Smooth muscle cell (in vitro differentiated cells): ENCODE measurements at regions not wholly inside any gene's neighbourhood (a gene's known extent, or its start where the extent isn't known, plus 50 kb on each side); places are given as distances from the start of the nearest gene placed in this dataset.
"Not testable (repeated sequence)": the region's sequence is repeated elsewhere in the genome, so short reads cannot be mapped to it uniquely, and the experiment has no call there.

Experiments used
- DNase-seq: peaks from one replicate; lab custom pipeline; 2025; ENCODE audit not compliant: unreplicated experiment; lab: John Stamatoyannopoulos, UW
- H2AFZ ChIP-seq: fragments of 200-600 bp; sonication (generic); 2 replicates; pipeline ENCODE4 v1.6.0; 2016; ENCODE audit warnings: antibody characterized with exemption, low read depth, mild to moderate bottlenecking
- H3F3A ChIP-seq: fragments of 200-600 bp; sonication (generic); 2 replicates; pipeline ENCODE4 v1.6.0; 2017; ENCODE audit warnings: antibody characterized with exemption, low read depth
- H3K27ac ChIP-seq: fragments of 200-600 bp; sonication (generic); 2 replicates; pipeline ENCODE4 v1.5.1; 2016; ENCODE audit warnings: low read depth, mild to moderate bottlenecking
- H3K27me3 ChIP-seq: fragments of 200-600 bp; sonication (generic); 2 replicates; pipeline ENCODE4 v1.6.1; 2016; ENCODE audit warnings: low read depth, mild to moderate bottlenecking
- H3K36me3 ChIP-seq: fragments of 200-600 bp; sonication (generic); 2 replicates; pipeline ENCODE4 v1.5.1; 2016; ENCODE audit warnings: low read depth
- H3K4me1 ChIP-seq: fragments of 200-600 bp; sonication (generic); 2 replicates; pipeline ENCODE4 v1.5.1; 2016; ENCODE audit warnings: low read depth
- H3K4me2 ChIP-seq: fragments of 200-600 bp; sonication (generic); 2 replicates; pipeline ENCODE4 v1.6.0; 2016; ENCODE audit warnings: mild to moderate bottlenecking
- H3K4me3 ChIP-seq: fragments of 200-600 bp; sonication (generic); 2 replicates; pipeline ENCODE4 v1.5.1; 2016; ENCODE audit warnings: mild to moderate bottlenecking
- H3K79me2 ChIP-seq: fragments of 200-600 bp; sonication (generic); 2 replicates; pipeline ENCODE4 v1.6.0; 2016; ENCODE audit warnings: low read depth, mild to moderate bottlenecking
- H3K9ac ChIP-seq: fragments of 200-600 bp; sonication (generic); 2 replicates; pipeline ENCODE4 v1.6.0; 2016; ENCODE audit warnings: low read depth
- H3K9me3 ChIP-seq: fragments of 200-600 bp; sonication (generic); replicated peaks from 2 replicates; pipeline ENCODE4 v1.5.1; 2016; ENCODE audit warnings: low read depth
- H4K20me1 ChIP-seq: fragments of 200-600 bp; sonication (generic); 2 replicates; pipeline ENCODE4 v1.6.0; 2016; ENCODE audit warnings: low read depth
- WGBS: methylation state at CpG from one replicate; pipeline ENCODE4 v1.1.7; 2016; ENCODE audit warnings: low lambda C conversion rate; 5-methylcytosine and 5-hydroxymethylcytosine counted together
- TF ChIP-seq, protein P1 (sequence below): fragments of 200-600 bp; sonication (generic); IDR thresholded peaks from 2 replicates; pipeline ENCODE4 v1.5.1; 2017; ENCODE audit warnings: borderline replicate concordance, mild to moderate bottlenecking, antibody characterized with exemption; ENCODE audit not compliant: insufficient read depth, poor library complexity, severe bottlenecking

DNA sequence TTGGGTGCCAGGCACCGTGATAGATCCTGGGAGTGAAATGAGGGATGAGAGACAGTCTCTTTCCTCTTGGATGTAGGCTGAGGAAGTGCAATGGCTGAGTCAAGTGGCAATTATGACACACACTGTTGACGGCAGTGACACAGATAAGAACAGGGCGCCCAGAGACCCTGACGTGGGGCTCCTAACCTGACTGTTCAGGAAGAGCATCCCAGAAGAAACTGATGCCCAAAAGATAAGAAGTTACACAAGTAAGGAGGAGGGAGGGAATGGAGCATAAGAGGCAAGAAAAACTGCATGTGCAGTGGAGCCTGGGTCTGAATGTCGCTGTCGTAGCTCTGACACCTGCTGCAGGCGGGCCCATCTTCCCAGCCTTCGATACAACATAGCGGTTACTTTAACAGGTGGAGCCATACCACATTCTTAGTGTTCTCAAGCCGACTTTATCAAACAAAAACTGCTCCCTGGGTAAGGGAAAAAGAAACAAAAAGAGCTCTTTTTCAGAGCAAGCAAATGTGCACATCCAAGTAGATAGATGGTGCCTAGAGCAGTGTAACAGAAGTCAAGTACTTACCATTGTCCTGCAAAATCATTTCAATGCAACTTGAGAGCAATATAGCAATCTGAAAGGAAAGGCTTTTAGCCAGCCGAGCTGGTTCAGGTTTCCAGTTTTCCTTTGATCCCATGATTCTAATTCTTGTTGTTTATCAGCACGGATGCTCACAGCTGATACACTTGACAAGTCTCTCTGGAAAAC is 463.9 kb upstream of the JARID2 start:
- Histone ChIP-seq H3K4me1 (peaks cover 46% of the 10 kb centered on the region), H4K20me1 (no peaks in the 10 kb centered on the region), H3K4me3 (no peak overlapping the region), H3K79me2 (no peaks in the 10 kb centered on the region), H3F3A (peaks cover 8% of the 10 kb centered on the region), H3K9ac (no peak overlapping the region), H3K27me3 (no peaks in the 10 kb centered on the region), H3K4me2 (no peak overlapping the region), H3K9me3 (no peaks in the 10 kb centered on the region), H2AFZ (no peak overlapping the region), H3K36me3 (no peaks in the 10 kb centered on the region), H3K27ac (no peak overlapping the region)
- DNase-seq: no peak
- 75% methylated on average over 12 of the region's 12 CpGs for WGBS
- TF ChIP-seq, protein P1, sequence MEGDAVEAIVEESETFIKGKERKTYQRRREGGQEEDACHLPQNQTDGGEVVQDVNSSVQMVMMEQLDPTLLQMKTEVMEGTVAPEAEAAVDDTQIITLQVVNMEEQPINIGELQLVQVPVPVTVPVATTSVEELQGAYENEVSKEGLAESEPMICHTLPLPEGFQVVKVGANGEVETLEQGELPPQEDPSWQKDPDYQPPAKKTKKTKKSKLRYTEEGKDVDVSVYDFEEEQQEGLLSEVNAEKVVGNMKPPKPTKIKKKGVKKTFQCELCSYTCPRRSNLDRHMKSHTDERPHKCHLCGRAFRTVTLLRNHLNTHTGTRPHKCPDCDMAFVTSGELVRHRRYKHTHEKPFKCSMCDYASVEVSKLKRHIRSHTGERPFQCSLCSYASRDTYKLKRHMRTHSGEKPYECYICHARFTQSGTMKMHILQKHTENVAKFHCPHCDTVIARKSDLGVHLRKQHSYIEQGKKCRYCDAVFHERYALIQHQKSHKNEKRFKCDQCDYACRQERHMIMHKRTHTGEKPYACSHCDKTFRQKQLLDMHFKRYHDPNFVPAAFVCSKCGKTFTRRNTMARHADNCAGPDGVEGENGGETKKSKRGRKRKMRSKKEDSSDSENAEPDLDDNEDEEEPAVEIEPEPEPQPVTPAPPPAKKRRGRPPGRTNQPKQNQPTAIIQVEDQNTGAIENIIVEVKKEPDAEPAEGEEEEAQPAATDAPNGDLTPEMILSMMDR: no peak

DNA sequence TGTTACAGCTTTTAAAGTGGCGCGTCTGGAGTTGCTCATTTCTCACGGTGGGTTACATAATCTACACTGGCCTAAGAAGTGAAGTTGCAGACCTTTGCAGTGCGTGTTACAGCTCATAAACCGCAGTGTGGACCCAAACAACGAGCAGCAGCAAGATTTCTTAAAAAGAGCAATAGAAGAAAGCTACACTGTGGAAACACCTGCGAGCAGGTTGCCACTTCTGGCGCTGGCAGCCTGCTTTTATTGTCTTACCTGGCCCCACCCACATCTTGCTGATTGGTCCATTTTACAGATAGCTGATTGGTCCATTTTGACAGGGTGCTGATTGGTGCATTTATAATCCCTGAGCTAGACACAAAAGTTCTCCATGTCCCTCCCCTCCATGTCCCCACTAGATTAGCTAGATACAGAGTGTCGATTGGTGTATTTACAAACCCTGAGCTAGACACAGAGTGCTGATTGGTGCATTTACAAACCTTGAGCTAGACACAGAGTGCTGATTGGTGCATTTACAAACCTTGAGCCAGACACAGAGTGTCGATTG is 462.9 kb upstream of the JARID2 start:
- H3F3A ChIP-seq, H3K9me3 ChIP-seq, H3K4me2 ChIP-seq, H3K27me3 ChIP-seq, H2AFZ ChIP-seq, H3K9ac ChIP-seq, H3K27ac ChIP-seq, H4K20me1 ChIP-seq, H3K36me3 ChIP-seq, H3K4me3 ChIP-seq, DNase-seq, H3K79me2 ChIP-seq: not testable (repeated sequence)
- H3K4me1 ChIP-seq: peaks cover 48% of the 10 kb centered on the region
- 83% methylated on average over 10 of the region's 10 CpGs for WGBS

DNA sequence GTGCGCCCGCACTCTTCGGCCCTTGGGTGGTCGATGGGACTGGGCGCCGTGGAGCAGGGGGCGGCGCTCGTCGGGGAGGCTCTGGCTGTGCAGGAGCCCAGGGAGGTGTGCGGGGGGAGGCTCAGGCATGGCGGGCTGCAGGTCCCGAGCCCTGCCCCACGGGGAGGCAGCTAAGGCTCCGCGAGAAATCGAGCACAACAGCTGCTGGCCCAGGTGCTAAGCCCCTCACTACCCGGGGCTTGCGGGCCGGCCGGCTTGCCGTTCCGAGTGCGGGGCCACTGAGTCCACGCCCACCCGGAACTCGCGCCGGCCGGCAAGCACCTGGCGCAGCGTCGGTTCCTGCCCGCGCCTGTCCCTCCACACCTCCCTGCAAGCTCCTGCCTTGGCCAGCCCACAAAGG is 462.3 kb upstream of the JARID2 start:
- no peaks in the 10 kb centered on the region for H3K9me3 ChIP-seq
- TF ChIP-seq, protein P1: no peak
- H3K9ac ChIP-seq: no peak overlapping the region
- DNase-seq: no peak
- H3K27ac ChIP-seq: no peak overlapping the region
- H3K79me2 ChIP-seq: no peaks in the 10 kb centered on the region
- H3K4me3 ChIP-seq: no peak overlapping the region
- peaks cover 8% of the 10 kb centered on the region for H3F3A ChIP-seq
- no peaks in the 10 kb centered on the region for H4K20me1 ChIP-seq
- H2AFZ ChIP-seq: no peak overlapping the region
- 97% methylated on average over 22 of the region's 35 CpGs for WGBS
- no peak overlapping the region for H3K4me2 ChIP-seq
- peaks cover 42% of the 10 kb centered on the region for H3K4me1 ChIP-seq
- no peaks in the 10 kb centered on the region for H3K27me3 ChIP-seq
- no peaks in the 10 kb centered on the region for H3K36me3 ChIP-seq

DNA sequence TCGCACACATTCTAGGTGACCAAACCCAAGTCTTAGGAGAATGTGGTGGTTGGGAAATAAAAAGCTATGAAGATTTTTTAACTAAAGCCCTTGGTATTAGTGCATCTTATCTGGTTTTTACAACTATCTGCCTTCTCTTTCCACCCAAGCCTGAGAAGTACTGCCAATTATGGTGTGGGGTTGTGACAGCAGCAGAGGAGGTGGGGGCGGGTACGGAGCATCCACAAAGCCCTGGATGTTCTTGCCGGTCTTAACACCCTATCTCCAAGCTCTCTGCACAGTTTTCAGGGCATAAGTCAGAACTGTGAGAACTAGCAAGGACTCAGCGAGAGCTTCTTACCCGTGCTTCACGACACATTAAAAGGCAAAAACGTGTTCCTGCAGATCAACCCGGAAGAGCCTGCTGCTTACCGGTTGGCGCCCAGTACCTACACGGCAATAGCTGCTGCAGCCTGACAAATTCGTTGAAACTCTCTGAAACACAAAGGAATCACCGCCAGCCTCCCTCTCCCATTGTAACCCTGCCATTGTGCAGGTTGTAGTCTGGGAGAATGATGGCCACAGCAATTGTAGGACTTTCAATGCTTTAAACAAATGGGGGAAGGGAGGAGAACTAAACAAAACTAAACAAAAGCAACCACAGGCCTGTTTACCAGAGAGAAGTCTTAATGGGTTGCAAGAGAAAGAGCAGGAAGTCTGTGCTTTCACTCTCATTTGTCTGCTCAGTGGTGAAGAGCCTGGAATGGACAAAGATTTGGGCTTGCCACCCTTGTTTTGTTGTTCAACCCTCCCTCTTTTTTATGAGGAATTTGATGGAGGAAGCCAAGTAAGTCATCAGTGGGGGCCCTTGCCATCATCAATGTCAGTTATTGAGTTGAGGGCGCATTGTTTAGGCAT is 461.0 kb upstream of the JARID2 start:
- H3F3A ChIP-seq: peaks cover 8% of the 10 kb centered on the region
- H3K4me3 ChIP-seq: peak overlapping the region; percentile 18
- peaks cover 48% of the 10 kb centered on the region for H3K4me1 ChIP-seq
- 11% methylated on average over 15 of the region's 15 CpGs for WGBS
- no peaks in the 10 kb centered on the region for H3K9me3 ChIP-seq
- no peak overlapping the region for H3K27ac ChIP-seq
- no peaks in the 10 kb centered on the region for H3K36me3 ChIP-seq
- no peak overlapping the region for H3K9ac ChIP-seq
- peak overlapping the region; percentile 37 for H2AFZ ChIP-seq
- TF ChIP-seq, protein P1: no peak
- DNase-seq: peak; percentile 2
- H4K20me1 ChIP-seq: no peaks in the 10 kb centered on the region
- no peaks in the 10 kb centered on the region for H3K27me3 ChIP-seq
- H3K79me2 ChIP-seq: no peaks in the 10 kb centered on the region
- peak overlapping the region; percentile 77 for H3K4me2 ChIP-seq
